Gastroesophageal sphincter (tissue), 4 donors: ENCODE measurements at regions not wholly inside any gene's neighbourhood (a gene's known extent, or its start where the extent isn't known, plus 50 kb on each side); places are given as distances from the start of the nearest gene placed in this dataset.

Source experiments
- ATAC-seq: fragments of 150-250 bp; one replicate; pipeline ENCODE4 v1.9.1; 2016; ENCODE audit warnings: mild to moderate bottlenecking, moderate library complexity
- H3K27ac ChIP-seq, 4 donors: fragments of 200-600 bp; sonication (generic) in 3 of 4; 1 replicate in 3 of 4; 2 replicates in 1 of 4; pipeline ENCODE4 v1.5.1; 2016 to 2019
- H3K27me3 ChIP-seq: fragments of 200-600 bp; sonication (generic); one replicate; pipeline ENCODE4 v1.5.1; 2019
- H3K36me3 ChIP-seq, 2 donors: fragments of 200-600 bp; sonication (generic); one replicate each; pipeline ENCODE4 v1.5.1; 2019; ENCODE audit warnings: control low read depth in 1 of 2
- H3K4me1 ChIP-seq, 3 donors: fragments of 200-600 bp; sonication (generic); 1 replicate in 2 of 3; 2 replicates in 1 of 3; pipeline ENCODE4 v1.5.1; 2016 to 2019; ENCODE audit warnings: control low read depth in 2 of 3
- H3K4me3 ChIP-seq, 2 donors: fragments of 200-600 bp; sonication (generic); one replicate each; pipeline ENCODE4 v1.5.1; 2019; ENCODE audit warnings: mild to moderate bottlenecking in 1 of 2, moderate library complexity in 1 of 2
- H3K9me3 ChIP-seq, 3 donors: fragments of 200-600 bp; sonication (generic); one replicate each; pipeline ENCODE4 v1.5.1; 2017 to 2019; ENCODE audit warnings: control low read depth in 2 of 3
- CTCF ChIP-seq, 4 experiments: fragments of 200-600 bp in 2 of 4; fragments of 450-650 bp in 2 of 4; sonication (generic) in 1 of 4; IDR thresholded peaks; one replicate each; pipeline ENCODE4 v1.5.1; 2017 to 2019; ENCODE audit warnings: antibody characterized with exemption in 4 of 4, mild to moderate bottlenecking in 2 of 4, moderate library complexity in 2 of 4
- EP300 ChIP-seq: sonication (generic); formaldehyde crosslinking; IDR thresholded peaks from one replicate; pipeline ENCODE4 v1.6.1; 2017; ENCODE audit warnings: antibody characterized with exemption, mild to moderate bottlenecking
- POLR2A ChIP-seq, 2 donors: fragments of 450-650 bp; IDR thresholded peaks; one replicate each; pipeline ENCODE4 v1.6.1; 2017; ENCODE audit warnings: antibody characterized with exemption in 2 of 2, mild to moderate bottlenecking in 2 of 2, moderate library complexity in 1 of 2
- POLR2AphosphoS5 ChIP-seq: sonication (generic); formaldehyde crosslinking; IDR thresholded peaks from one replicate; pipeline ENCODE4 v1.6.1; 2017; ENCODE audit warnings: antibody characterized with exemption
- WGBS, 2 donors: methylation state at CpG; one replicate each; pipeline ENCODE4 v1.1.5; 2018; ENCODE audit warnings: low coverage in 1 of 2; 5-methylcytosine and 5-hydroxymethylcytosine counted together

DNA sequence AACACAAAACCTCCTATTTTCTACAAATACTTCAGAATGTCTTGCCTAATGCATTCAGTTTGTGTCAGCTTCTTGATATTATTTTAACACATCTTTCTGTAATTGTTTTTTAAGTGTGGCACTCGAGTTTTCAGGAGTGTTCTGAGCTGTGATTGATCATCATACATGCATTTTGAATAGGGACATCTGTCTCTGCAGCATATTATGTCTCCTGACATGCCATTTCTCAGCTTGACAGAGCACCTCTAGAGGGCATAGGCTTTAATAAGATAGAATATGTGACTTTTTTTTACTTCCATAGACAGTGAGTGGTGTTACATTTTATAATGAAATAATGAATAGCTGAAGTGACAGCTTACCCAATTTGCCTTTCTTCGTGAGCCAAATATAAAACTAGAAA, 219.2 kb upstream of the HDAC9 start:
- Histone ChIP-seq H3K27me3 (no peaks in the 10 kb centered on the region), H3K36me3 (no peaks in the 10 kb centered on the region), H3K27ac (no peak overlapping the region), H3K4me3 (no peak overlapping the region), H3K4me1 (peaks cover 0 to 9% (median 0%) of the 10 kb centered on the region in 3 donors), H3K9me3 (no peaks in the 10 kb centered on the region)
- TF ChIP-seq CTCF (IDR thresholded peaks at IDR 0.05) (no peak), POLR2AphosphoS5 (no peak), EP300 (no peak), POLR2A (IDR thresholded peaks at IDR 0.05) (no peak)
- WGBS, 2 donors: 81 to 94% methylated on average over 2 of the region's 2 CpGs
- no peak for ATAC-seq

- no peaks in the 10 kb centered on the region for H3K36me3 ChIP-seq
- no peak overlapping the region for H3K4me3 ChIP-seq
- no peak for ATAC-seq
- no peaks in the 10 kb centered on the region for H3K9me3 ChIP-seq
- H3K27me3 ChIP-seq: no peaks in the 10 kb centered on the region
- no peak overlapping the region for H3K27ac ChIP-seq
- TF ChIP-seq POLR2A (IDR thresholded peaks at IDR 0.05) (no peak), EP300 (no peak), POLR2AphosphoS5 (no peak), CTCF (IDR thresholded peaks at IDR 0.05) (no peak)
- H3K4me1 ChIP-seq: peaks cover 0 to 14% (median 0%) of the 10 kb centered on the region in 3 donors
- WGBS, 2 donors: 10 to 31% methylated on average over 1 of the region's 1 CpG
These were observed 217.2 kb upstream of the HDAC9 start for GRCh38 chr7:18278316-18278715.

DNA sequence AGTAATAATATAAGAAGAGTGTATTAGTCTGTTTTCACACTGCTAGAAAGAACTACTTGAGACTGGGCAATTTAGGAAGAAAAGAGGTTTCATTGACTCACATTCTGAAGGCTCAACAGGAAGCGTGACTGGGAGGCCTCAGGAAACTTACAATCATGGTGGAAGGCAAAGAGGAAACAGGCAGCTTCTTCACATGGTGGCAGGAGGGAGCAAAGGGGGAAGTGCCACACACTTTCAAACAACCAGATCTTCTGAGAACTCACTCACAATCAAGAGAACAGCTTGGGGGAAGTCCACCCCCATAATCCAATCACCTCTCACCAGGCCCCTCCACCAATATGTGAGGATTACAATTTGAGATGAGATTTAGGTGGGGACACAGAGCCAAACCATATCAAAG, 212.5 kb upstream of the HDAC9 start:
- no peaks in the 10 kb centered on the region for H3K9me3 ChIP-seq
- H3K4me3 ChIP-seq: no peak overlapping the region
- no peak for ATAC-seq
- no peak overlapping the region for H3K27ac ChIP-seq
- TF ChIP-seq POLR2A (IDR thresholded peaks at IDR 0.05) (no peak), CTCF (IDR thresholded peaks at IDR 0.05) (no peak), EP300 (no peak), POLR2AphosphoS5 (no peak)
- 0% methylated on average over 1 of the region's 1 CpG for WGBS, 2 donors
- no peaks in the 10 kb centered on the region for H3K27me3 ChIP-seq
- peaks cover 0 to 14% (median 0%) of the 10 kb centered on the region in 3 donors for H3K4me1 ChIP-seq
- H3K36me3 ChIP-seq: no peaks in the 10 kb centered on the region

- ATAC-seq: no peak
- H3K27ac ChIP-seq: no peak overlapping the region
- no peaks in the 10 kb centered on the region for H3K9me3 ChIP-seq
- no peak for TF ChIP-seq POLR2A (IDR thresholded peaks at IDR 0.05)
- TF ChIP-seq POLR2AphosphoS5: no peak
- no peak for TF ChIP-seq EP300
- TF ChIP-seq CTCF (IDR thresholded peaks at IDR 0.05): no peak
- H3K4me1 ChIP-seq: peaks cover 2 to 36% (median 14%) of the 10 kb centered on the region in 3 donors
- no peaks in the 10 kb centered on the region for H3K36me3 ChIP-seq
- no peaks in the 10 kb centered on the region for H3K27me3 ChIP-seq
- H3K4me3 ChIP-seq: no peak overlapping the region
- 90% methylated on average over 2 of the region's 2 CpGs; no CpG with 5 or more reads in 1 of the 2 donors for WGBS, 2 donors
These were observed 208.1 kb upstream of the HDAC9 start for GRCh38 chr7:18287482-18287881.

- Histone ChIP-seq H3K9me3 (no peaks in the 10 kb centered on the region), H3K27me3 (no peaks in the 10 kb centered on the region), H3K27ac (no peak overlapping the region), H3K36me3 (no peaks in the 10 kb centered on the region), H3K4me1 (peaks cover 2 to 46% (median 19%) of the 10 kb centered on the region in 3 donors), H3K4me3 (no peak overlapping the region)
- WGBS, 2 donors: 96% methylated on average over 3 of the region's 3 CpGs
- TF ChIP-seq POLR2A (IDR thresholded peaks at IDR 0.05) (no peak), POLR2AphosphoS5 (no peak), EP300 (no peak), CTCF (IDR thresholded peaks at IDR 0.05) (no peak)
- no peak for ATAC-seq
These were observed 207.1 kb upstream of the HDAC9 start for GRCh38 chr7:18288322-18289037.
